C1 segment of cervical spinal cord (tissue), 14 donors: ENCODE measurements at regions not wholly inside any gene's neighbourhood (a gene's known extent, or its start where the extent isn't known, plus 50 kb on each side); places are given as distances from the start of the nearest gene placed in this dataset.
"Not testable (repeated sequence)": the region's sequence is repeated elsewhere in the genome, so short reads cannot be mapped to it uniquely, and the experiment has no call there.

ENCODE experiments used
- DNase-seq, 14 donors: peaks; one replicate each; lab custom pipeline; 2025; lab: John Stamatoyannopoulos, UW

GRCh38 chr18:78247615-78248289 is 731.9 kb upstream of the SALL3 start:
- no peak for DNase-seq

GRCh38 chr18:78255013-78255412 is 724.6 kb upstream of the SALL3 start:
- no peak for DNase-seq

DNA sequence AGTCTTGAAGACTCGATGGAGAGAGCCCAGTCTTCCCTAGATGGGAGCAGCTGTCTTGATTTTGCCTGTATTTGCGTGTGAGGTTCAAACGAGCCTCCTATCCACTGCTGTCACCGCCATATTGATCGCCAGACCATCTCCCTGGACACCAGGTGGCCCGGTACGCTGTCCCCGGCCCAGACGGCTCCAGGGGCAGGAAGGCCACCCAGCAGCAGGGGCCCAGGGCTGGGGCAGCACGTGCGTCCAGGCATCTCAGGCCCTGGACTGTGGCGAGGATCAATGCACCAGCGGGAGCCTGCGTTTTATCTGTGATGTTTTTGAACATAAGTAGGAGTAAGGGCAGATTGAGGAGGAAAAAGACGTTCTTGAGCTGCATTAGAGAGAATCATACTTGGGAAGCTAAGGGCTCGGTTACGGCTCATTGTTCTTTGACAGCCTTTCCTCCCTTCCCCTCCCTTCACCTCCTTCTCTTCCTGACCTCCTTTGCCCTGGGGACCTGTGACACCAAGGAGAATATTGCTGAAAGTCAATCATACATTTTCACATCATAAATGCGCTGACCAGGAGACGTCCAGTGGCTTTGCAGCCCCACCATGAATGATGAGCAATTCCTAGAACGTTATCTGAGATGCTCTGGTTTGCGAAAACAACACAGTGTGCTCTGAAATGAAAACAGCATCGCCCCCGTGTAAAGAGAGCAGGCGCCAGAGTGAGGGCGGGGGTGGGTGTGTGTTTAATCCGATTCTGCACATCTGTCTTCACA is 711.2 kb upstream of the SALL3 start:
- DNase-seq = no peak

- no peak for DNase-seq
Observed at GRCh38 chr18:78271790-78272189, 707.8 kb upstream of the SALL3 start.

DNA sequence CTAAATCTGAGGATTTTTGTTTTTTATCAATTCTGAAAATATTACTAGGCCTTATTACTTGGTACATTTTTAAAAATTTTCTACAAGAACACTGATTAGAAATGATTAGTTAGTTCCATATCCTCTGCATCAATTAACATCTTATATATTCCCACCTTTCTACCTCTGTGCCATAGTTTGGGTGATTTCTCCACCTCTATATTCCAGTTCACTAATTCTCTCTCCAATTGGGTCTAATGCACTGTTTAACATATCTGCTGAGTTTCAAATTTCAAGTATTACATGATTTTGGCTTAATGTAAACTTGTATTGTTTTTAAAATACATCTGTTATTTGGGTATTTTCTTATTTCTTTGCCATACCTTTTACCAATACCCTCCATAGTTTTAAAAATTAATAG is 705.7 kb upstream of the SALL3 start:
- DNase-seq = no peak

DNA sequence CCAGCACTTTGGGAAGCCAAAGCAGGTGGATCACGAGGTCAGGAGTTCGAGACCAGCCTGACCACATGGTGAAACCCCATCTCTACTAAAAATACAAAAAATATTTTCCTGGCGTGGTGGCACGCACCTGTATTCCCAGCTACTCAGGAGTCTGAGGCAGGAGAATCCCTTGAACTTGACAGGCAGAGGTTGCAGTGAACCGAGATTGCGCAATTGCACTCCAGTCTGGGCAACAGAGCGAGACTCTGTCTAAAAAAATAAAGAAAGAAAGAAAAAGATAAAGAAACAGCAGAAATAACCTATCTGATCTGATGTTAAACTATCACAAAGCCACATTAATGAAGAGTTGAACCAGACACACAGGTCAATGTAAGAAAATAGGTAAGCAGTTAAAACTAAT is 696.2 kb upstream of the SALL3 start:
- not testable (repeated sequence) for DNase-seq

DNA sequence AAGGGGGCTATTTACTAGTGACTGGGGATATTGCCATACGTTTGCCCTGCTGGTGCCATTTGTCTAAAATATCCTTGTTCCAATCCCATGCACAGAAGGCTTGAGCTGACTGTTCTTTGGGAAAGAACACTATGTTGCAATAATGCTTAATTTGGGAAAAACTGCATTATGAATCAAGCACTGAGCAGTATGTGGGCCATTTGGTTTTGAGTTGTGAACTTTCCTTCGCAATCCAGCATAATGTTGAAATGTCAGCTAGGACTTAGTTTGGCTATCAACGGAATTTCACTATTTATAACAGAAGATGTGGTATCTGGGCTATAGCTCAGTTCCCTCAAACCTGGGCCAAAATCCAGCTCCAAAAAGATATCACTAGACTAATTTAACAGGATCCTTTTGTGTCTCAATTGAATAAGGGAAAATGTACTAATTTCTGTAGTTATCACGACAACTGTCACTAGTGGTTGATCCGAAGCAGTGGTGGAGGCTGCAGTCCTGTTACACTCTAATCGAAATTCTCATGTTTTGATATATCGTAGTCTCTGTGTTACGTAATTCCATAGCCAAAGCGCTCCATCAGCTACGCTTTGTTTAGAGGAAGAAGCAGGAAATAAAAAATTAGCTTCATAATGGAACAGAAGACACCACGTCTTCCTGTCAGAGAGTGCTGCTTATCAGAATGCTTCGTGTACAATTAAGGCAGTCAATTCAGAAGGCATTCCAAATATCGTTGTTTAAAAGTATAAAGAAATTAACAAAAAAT is 686.8 kb upstream of the SALL3 start:
- no peak for DNase-seq

GRCh38 chr18:78293540-78293939 is 686.1 kb upstream of the SALL3 start:
- no peak for DNase-seq

DNA sequence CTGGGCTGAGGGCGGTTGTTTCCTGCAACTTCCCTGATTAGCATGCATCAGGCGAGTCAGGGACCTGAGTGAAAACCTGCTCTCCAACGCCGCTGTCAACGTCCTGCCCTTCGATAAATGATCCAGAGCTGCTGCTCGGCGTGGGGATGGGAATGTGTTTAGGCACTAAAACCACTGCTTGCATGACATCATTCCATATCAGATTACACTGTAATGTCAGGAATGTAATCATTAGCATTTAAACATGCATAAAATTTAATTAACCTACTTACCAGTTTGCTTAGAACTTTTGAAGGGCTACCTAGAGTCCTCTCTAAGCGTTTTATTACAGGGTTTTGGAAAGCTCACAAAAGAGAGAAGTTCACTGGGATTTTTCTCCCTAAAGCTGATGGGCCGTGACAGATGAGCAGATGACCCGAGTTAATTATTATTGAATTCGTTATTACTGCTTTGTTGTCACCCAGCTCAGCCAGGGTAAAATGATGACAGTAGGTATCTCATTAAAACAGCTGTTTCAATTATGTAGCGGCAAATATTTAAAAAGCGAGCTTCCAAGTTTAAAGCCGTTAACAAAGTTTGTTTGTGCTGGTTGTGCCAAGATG is 685.6 kb upstream of the SALL3 start:
- DNase-seq = no peak

- DNase-seq = no peak
Observed at GRCh38 chr18:78295262-78295661, 684.4 kb upstream of the SALL3 start.

GRCh38 chr18:78296166-78296565 is 683.5 kb upstream of the SALL3 start:
- no peak for DNase-seq

DNA sequence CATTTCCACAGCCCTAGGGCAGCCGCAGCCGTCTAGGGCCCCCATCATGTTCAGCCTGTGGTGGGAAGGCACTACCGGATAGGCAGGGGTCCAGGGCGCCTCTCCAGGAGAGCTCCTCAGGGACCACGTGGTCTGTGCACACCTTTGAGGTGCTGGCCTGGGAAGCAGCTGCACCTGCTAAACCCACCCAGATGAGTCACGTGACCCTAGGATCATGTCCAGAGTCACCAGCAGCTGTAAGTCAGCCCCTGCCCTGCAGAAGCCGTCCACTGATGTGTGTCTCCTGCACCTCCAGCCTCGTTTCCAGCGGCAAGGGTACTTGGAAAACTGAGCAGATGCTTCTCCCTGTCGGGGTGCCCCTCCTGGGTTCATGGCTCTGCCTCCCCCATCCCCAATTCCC is 682.6 kb upstream of the SALL3 start:
- no peak for DNase-seq

DNA sequence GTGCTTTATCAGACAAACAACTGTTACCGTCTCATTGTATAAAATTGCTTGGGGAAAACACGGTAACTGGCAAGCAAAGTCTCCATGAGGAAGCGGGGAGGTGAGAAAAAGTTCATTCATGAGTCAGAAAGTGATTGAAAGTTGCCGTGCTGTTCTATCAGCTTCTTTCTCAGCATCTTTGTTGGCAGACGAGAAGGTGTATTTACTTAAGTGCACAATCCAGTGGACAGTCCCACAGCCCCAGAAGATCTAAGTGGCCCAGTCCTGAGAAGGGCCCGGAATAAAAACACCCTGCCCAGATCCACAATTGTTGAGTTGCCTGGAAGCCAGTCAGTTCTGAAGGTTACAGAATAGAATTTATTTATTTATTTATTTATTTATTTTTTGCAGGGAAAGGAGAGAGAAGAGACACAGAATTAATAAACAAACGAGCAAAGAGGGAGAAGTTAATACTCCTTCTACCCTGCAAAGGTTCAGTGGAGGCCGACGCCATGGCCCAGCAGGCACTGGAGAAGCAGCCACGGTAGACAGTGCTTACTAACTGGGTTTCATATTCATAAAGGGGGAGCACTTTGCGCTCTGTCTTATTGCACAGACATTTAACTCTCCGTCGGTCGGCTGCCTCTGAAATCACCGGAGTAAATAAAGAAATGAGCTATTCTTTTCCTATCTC is 676.0 kb upstream of the SALL3 start:
- no peak for DNase-seq

DNA sequence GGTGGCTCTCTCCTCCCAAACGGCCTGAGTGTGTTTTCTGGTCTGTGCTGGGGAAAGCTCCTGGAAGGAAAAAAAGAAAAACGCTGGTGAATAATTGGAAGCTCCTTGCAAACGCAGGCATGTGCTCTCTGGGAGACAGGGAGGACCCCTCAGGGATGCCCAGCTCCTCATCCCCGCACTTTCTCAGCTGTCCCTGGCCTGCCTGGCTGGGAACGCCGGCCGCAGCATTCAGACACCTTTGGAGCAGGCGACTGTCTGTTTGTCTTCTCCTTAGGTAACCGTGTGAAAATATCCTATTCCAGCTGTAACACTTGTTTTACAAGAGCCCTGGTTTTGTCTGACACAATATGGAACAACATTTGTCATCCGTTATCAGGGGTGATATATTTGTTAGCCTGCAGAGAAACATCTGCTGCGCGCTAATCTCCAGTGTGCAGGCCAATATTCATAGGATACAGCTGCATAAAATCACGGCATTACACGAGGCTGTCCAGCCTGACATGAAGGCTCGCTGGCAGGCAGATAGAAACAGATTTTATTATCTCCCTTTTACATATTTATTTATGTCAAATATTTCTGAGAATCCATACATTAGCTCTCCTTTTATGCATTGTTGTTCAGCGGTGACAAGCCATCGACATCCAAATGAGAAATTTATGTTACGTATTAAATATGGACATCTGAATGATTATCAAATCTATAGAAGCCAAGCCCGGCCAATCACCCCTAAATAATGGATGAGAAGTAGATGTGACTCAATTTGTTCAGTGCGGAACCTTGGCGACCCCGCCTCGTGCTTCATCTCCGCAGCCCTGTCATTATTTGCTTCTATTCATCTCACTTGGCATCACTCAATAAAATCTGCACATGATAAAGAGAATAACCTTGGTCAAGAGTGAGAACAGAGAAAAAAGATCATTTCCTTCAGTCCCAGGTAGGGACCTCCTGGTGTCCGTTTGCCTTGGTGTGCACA is 675.1 kb upstream of the SALL3 start:
- DNase-seq = no peak

DNA sequence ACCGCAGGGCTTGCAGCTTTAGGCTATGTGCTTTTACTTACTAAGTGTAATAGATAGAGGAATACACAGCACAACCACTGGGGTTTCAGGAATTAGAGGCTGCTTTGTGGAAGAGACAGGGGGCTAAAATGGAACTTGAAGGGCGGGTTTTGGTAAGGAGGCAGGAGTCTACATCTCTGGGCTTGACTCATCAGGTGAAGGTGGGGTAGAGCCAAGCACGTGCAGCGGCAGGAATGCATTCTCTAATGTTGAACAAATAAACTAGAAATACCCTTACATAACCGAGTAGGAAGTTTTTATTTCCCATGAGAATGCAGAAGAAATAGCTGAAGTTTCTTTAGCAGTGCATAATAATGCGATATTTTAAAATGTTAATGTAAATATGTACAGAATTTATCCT is 673.8 kb upstream of the SALL3 start:
- DNase-seq = no peak

DNA sequence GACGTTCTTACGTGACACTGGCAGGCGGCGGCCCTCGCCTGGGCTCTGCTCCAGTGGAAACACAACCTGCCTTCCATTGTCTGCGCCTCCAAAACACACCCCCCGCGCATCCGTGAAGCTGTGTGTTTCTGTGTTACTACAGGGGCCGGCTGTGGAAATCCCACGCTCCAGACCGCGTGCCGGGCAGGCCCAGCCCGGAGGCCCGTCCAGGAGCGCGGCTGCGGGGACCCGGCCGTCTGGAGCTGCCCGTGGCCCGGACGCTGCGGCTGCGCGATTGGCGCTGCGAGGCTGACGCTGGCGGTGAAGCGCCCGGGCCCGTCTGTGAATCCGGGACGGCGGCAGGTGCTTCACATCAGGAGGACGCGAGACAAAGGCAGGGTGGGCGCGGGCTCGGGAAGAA is 670.3 kb upstream of the SALL3 start:
- DNase-seq = no peak

- DNase-seq = no peak
Observed at GRCh38 chr18:78309924-78310323, 669.7 kb upstream of the SALL3 start.

DNA sequence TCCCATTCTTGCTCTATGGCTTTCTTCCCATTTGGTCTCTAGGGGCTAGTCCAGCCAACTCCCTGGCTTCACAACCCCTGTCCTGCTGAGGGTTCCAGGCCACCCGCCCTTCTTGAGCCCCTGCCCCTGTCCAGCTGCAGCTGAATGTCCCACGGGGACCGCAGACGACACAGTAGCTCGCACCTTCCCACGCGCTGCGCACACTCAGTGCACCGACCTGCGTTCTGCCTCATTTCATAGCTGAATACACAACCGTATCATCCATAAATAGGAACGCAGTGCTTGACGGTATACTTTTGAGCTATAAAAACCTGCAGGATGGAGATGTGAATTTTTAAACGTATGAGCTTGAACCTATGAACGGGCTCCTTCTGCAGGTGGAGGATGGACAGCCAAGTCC is 660.4 kb upstream of the SALL3 start:
- no peak for DNase-seq

GRCh38 chr18:78319961-78320360 is 659.7 kb upstream of the SALL3 start:
- DNase-seq = no peak

- DNase-seq = no peak
Observed at GRCh38 chr18:78321402-78321801, 658.2 kb upstream of the SALL3 start.
